Liver (tissue), 3 donors: ENCODE measurements at regions not wholly inside any gene's neighbourhood (a gene's known extent, or its start where the extent isn't known, plus 50 kb on each side); places are given as distances from the start of the nearest gene placed in this dataset.

Experiments used
- CTCF ChIP-seq: fragments of 150-350 bp; IDR thresholded peaks from 2 replicates; pipeline ENCODE4 v1.5.1; 2017; ENCODE audit warnings: improper control_type of control experiment, low read depth, low read length; ENCODE audit not compliant: missing input control
- FOXA1 ChIP-seq: IDR thresholded peaks from 2 replicates; pipeline ENCODE4 v1.6.1; 2016; ENCODE audit warnings: antibody characterized with exemption
- HNF4G ChIP-seq: IDR thresholded peaks from 2 replicates; pipeline ENCODE4 v1.6.1; 2016; ENCODE audit warnings: antibody characterized with exemption
- JUND ChIP-seq, 2 donors: IDR thresholded peaks; 2 replicates each; pipeline ENCODE4 v1.6.1; 2016; ENCODE audit warnings: antibody characterized with exemption in 2 of 2
- RAD21 ChIP-seq, 2 donors: IDR thresholded peaks; 2 replicates each; pipeline ENCODE4 v1.6.1; 2016; ENCODE audit warnings: antibody characterized with exemption in 2 of 2, mild to moderate bottlenecking in 2 of 2
- REST ChIP-seq: IDR thresholded peaks from 2 replicates; pipeline ENCODE4 v1.6.1; 2016; ENCODE audit warnings: antibody characterized with exemption, mild to moderate bottlenecking
- YY1 ChIP-seq: IDR thresholded peaks from 2 replicates; pipeline ENCODE4 v1.6.1; 2016; ENCODE audit warnings: antibody characterized with exemption, mild to moderate bottlenecking
- donor health status: healthy.
- donor health status: healthy.

GRCh38 chr2:37507051-37507410, 162.6 kb downstream of the QPCT start:
- TF ChIP-seq YY1 (no peak), HNF4G (no peak), CTCF (no peak), RAD21 (IDR thresholded peaks at IDR 0.05) (no peak), FOXA1 (no peak), REST (no peak), JUND (IDR thresholded peaks at IDR 0.05) (no peak)
